ENCODE measurements at regions not wholly inside any gene's neighbourhood (a gene's known extent, or its start where the extent isn't known, plus 50 kb on each side); places are given as distances from the start of the nearest gene placed in this dataset.

DNA sequence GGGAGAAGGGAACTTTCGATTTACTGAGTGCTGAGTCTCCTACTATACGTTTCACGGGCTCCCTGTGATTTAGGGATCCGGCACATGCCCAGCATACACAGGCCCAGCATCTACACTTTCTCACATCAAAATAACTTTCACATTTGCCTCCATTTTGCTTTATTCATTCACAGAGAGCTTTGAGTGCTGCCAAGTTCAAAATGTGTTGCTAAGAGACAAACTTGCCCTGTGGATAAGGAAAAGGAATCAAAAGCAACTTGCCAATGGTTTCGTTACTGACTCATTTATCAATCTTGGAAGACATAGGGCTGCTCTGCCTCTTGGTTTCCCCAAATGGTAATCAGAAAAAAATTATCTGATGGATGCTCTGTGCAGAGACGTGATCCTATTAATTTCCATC, 86.3 kb upstream of the LRRN1 start:
- no peak overlapping the region for H3K4me3 ChIP-seq
- H3K27me3 ChIP-seq = no peaks in the 10 kb centered on the region
- H3K9me3 ChIP-seq = no peaks in the 10 kb centered on the region
- WGBS = 65% methylated on average over 6 of the region's 6 CpGs
- H3K36me3 ChIP-seq = no peaks in the 10 kb centered on the region
- peaks cover 3% of the 10 kb centered on the region for H3K4me1 ChIP-seq
- no peak for DNase-seq (ENCODE audit: low spot score in 2 of 2)
- TF ChIP-seq POLR2AphosphoS5 (IDR thresholded peaks at IDR 0.05) = no peak
- TF ChIP-seq CTCF (IDR thresholded peaks at IDR 0.05) = no peak
- TF ChIP-seq POLR2A (IDR thresholded peaks at IDR 0.05) = no peak
- TF ChIP-seq EP300 (IDR thresholded peaks at IDR 0.05) = no peak
- H3K27ac ChIP-seq = no peak overlapping the region

DNA sequence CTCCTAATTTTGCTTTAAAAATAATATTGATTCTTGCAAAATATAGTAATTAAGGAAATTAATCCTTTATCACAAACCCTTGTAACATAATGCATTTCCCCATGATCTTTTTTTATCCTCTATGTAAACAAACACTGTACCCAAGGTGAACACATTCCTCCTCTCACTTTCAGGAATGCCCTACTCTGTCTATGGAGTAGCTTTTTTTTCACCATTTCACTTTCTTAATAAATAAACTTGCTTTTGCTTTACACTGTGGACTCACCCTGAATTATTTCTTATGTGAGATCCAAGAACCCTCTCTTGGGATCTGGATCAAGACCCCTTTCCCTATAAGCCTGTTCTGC, 90.5 kb upstream of the LRRN1 start:
- Histone ChIP-seq H3K36me3 (no peaks in the 10 kb centered on the region), H3K27ac (no peak overlapping the region), H3K9me3 (no peaks in the 10 kb centered on the region), H3K4me1 (peaks cover 3% of the 10 kb centered on the region), H3K4me3 (no peak overlapping the region), H3K27me3 (no peaks in the 10 kb centered on the region)
- DNase-seq (ENCODE audit: low spot score in 2 of 2) = no peak
- no peak for TF ChIP-seq CTCF (IDR thresholded peaks at IDR 0.05)
- TF ChIP-seq POLR2A (IDR thresholded peaks at IDR 0.05) = no peak
- TF ChIP-seq POLR2AphosphoS5 (IDR thresholded peaks at IDR 0.05) = no peak
- no peak for TF ChIP-seq EP300 (IDR thresholded peaks at IDR 0.05)

GRCh38 chr3:3707858-3708768, 91.1 kb upstream of the LRRN1 start:
- TF ChIP-seq POLR2A (IDR thresholded peaks at IDR 0.05) (no peak), CTCF (IDR thresholded peaks at IDR 0.05) (no peak), POLR2AphosphoS5 (IDR thresholded peaks at IDR 0.05) (no peak), EP300 (IDR thresholded peaks at IDR 0.05) (no peak)
- Histone ChIP-seq H3K9me3 (no peaks in the 10 kb centered on the region), H3K4me1 (peaks cover 3% of the 10 kb centered on the region), H3K36me3 (no peaks in the 10 kb centered on the region), H3K27ac (no peak overlapping the region), H3K27me3 (no peaks in the 10 kb centered on the region), H3K4me3 (no peak overlapping the region)
- WGBS = 71% methylated on average over 6 of the region's 6 CpGs
- no peak for DNase-seq (ENCODE audit: low spot score in 2 of 2)

DNA sequence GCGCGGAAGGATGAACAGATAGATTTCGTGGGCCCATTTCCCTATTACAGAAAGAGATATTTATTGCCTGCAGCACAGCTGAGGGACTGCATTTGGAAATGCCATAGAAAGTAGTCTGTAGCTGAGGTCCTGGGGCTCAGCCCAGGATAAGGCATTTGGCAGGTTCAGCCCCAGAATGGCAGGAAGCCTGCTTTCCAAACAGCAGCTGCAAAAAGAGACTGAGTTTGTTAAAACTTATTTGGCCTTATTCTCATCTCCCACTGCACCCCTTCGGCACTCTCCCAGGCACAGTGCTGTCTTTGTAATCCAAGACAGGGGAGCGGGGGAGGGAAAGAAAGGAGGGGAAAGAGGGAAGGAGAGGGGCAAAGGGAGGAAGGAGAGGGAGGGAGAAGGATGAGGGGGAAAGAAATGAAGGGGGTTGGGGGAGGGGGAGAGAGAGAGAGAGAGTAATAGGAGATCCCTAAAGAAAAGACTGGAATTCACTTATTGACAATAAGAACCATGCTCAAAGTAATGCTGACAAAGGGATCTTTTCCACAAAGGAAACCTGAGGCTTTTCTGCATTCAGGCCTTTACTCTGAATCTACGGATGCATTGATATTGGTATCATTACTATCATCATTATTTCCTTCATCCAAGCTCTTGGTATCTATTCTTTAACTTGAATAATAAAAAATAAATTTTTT, 94.0 kb upstream of the LRRN1 start:
- Histone ChIP-seq H3K4me3 (no peak overlapping the region), H3K36me3 (no peaks in the 10 kb centered on the region), H3K27me3 (no peaks in the 10 kb centered on the region), H3K9me3 (no peaks in the 10 kb centered on the region), H3K27ac (no peak overlapping the region), H3K4me1 (peaks cover 3% of the 10 kb centered on the region)
- 31% methylated on average over 6 of the region's 6 CpGs for whole genome bisulfite sequencing
- DNase-seq (ENCODE audit: low spot score in 2 of 2) = no peak
- TF ChIP-seq POLR2AphosphoS5 (IDR thresholded peaks at IDR 0.05) = no peak
- TF ChIP-seq POLR2A (IDR thresholded peaks at IDR 0.05) = no peak
- TF ChIP-seq EP300 (IDR thresholded peaks at IDR 0.05) = no peak
- no peak for TF ChIP-seq CTCF (IDR thresholded peaks at IDR 0.05)

DNA sequence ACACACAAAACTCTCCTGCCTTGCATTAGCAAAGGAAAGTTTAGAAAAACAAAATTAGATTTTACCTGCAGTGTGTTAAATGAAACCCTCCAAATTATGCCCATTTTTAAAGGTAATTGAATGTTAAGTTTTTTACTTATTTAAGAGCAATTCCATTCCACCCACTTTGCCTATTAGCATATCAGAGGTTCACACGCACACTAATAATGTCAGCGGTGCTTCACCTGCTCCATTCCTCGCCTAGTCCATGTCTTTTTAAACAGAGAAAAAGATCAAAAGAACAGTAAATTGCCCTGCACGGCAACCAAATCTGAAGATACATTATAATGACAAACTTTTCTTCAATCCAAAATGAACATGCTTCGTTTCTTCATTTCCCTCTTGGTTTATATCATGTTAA, 97.3 kb upstream of the LRRN1 start:
- Histone ChIP-seq H3K4me1 (no peaks in the 10 kb centered on the region), H3K27me3 (no peaks in the 10 kb centered on the region), H3K4me3 (no peak overlapping the region), H3K36me3 (no peaks in the 10 kb centered on the region), H3K27ac (no peak overlapping the region), H3K9me3 (no peaks in the 10 kb centered on the region)
- 93% methylated on average over 5 of the region's 5 CpGs for WGBS
- TF ChIP-seq POLR2A (IDR thresholded peaks at IDR 0.05) (no peak), POLR2AphosphoS5 (IDR thresholded peaks at IDR 0.05) (no peak), EP300 (IDR thresholded peaks at IDR 0.05) (no peak), CTCF (IDR thresholded peaks at IDR 0.05) (no peak)
- DNase-seq (ENCODE audit: low spot score in 2 of 2) = no peak
